ENCODE measurements at regions not wholly inside any gene's neighbourhood (a gene's known extent, or its start where the extent isn't known, plus 50 kb on each side); places are given as distances from the start of the nearest gene placed in this dataset.
"Not testable (repeated sequence)": the region's sequence is repeated elsewhere in the genome, so short reads cannot be mapped to it uniquely, and the experiment has no call there.

DNA sequence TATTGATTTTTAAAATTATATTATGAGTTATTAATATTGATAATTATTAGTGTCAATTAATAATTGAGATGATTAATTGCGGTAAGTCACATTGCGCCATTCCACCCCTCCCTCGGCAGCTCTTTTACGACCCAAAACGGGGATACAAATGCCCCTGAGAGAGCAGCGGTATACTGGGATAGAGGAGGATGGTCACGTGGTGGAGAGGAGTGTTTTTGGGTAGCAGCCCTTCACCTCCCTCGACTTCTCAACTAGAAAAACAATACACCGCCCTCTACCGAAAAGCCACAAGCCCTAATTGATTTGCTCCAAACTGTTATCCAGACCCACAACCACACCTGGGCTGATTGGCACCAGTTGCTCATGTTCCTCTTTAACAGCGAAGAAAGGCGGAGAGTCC lies 71.0 kb downstream of the DAPL1 start:
- not testable (repeated sequence) for H3K9ac ChIP-seq (ENCODE audit: extremely low read depth, low read length, poor library complexity, severe bottlenecking); H3K36me3 Mint-ChIP-seq (ENCODE audit: low read depth)

DNA sequence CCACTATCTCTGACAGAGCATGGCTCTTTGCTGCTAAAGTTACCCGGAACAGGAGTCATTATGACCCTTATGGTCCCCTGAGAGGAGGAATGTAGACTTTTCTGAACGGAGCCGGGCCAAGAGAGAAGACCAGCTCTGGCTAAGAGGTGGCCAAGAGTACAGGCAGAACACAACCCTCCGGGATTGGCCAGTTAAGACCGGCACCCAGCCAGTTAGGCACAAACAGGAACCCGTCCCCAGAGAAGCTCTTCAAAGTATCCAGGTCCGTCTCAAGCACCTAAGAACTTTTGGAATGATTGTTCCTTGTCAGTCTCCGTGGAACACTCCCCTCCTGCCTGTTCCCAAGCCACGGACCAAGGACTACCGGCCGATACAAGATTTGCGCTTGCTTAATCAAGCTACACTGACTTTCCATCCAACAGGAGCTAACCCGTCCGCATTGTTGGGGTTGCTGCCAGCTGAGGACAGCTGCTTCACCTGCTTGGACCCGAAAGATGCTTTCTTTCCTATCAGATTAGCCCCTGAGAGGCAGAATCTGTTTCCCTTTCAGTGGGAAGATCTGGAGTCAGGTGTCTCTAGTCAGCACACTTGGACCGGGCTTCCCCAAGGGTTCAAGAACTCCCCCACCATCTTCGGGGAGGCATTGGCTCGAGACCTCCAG lies 72.5 kb downstream of the DAPL1 start:
- not testable (repeated sequence) for H3K27me3 ChIP-seq (ENCODE audit: control insufficient read depth, insufficient read depth, low read length, poor library complexity, severe bottlenecking); H3K36me3 Mint-ChIP-seq (ENCODE audit: low read depth); DNase-seq; H3K9ac ChIP-seq (ENCODE audit: extremely low read depth, low read length, poor library complexity, severe bottlenecking); H3K9me3 Mint-ChIP-seq; H3K27ac ChIP-seq (ENCODE audit: low read depth, low read length); H3K9me3 ChIP-seq (ENCODE audit: control insufficient read depth, low read length); H3K27me3 Mint-ChIP-seq (ENCODE audit: insufficient read depth); H3K4me3 ChIP-seq (ENCODE audit: low read length); H3K36me3 ChIP-seq (ENCODE audit: control insufficient read depth, insufficient read depth, low read length); H3K4me1 ChIP-seq (ENCODE audit: control insufficient read depth, insufficient read depth, low read length); H3K4me3 Mint-ChIP-seq
- Mint-ChIP-seq H3K4me1 (peaks cover 28% of the 10 kb centered on the region), H3K27ac (peak overlapping the region; percentile 93)
- WGBS, 2 experiments (ENCODE audit: insufficient coverage in 1 of 2, insufficient read length in 1 of 2), result 85 to 92% methylated on average over 8 to 18 of the region's 18 CpGs

More for the DNA sequence above, 71.0 kb downstream of the DAPL1 start:
- H3K27ac Mint-ChIP-seq; H3K9me3 ChIP-seq (ENCODE audit: control insufficient read depth, low read length); H3K36me3 ChIP-seq (ENCODE audit: control insufficient read depth, insufficient read depth, low read length); H3K4me3 Mint-ChIP-seq; H3K27ac ChIP-seq (ENCODE audit: low read depth, low read length); H3K27me3 ChIP-seq (ENCODE audit: control insufficient read depth, insufficient read depth, low read length, poor library complexity, severe bottlenecking); H3K9me3 Mint-ChIP-seq; H3K4me1 ChIP-seq (ENCODE audit: control insufficient read depth, insufficient read depth, low read length); DNase-seq; H3K27me3 Mint-ChIP-seq (ENCODE audit: insufficient read depth); H3K4me3 ChIP-seq (ENCODE audit: low read length): not testable (repeated sequence)
- 94% methylated on average over 5 to 12 of the region's 12 CpGs for WGBS, 2 experiments (ENCODE audit: insufficient coverage in 1 of 2, insufficient read length in 1 of 2)
- H3K4me1 Mint-ChIP-seq, result peaks cover 28% of the 10 kb centered on the region

DNA sequence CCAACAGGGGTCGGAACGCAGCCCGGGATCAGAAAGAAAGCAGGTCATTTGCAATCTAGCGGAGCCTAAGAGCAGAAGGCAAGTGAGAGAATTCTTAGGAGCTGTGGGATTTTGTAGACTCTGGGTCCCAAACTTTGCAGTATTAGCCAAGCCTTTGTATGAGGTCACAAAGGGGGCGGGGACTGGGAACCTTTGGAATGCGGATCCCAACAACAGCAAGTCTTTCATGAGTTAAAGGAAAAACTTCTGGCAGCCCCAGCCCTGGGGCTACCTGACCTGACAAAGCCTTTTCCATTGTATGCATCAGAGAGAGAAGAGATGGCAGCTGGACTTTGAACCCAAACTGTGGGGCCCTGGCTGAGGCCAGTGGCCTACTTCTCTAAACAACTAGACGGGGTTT lies 73.3 kb downstream of the DAPL1 start:
- H3K4me1 ChIP-seq (ENCODE audit: control insufficient read depth, insufficient read depth, low read length); H3K9me3 Mint-ChIP-seq; H3K36me3 ChIP-seq (ENCODE audit: control insufficient read depth, insufficient read depth, low read length); H3K9me3 ChIP-seq (ENCODE audit: control insufficient read depth, low read length); H3K27me3 Mint-ChIP-seq (ENCODE audit: insufficient read depth); H3K4me3 ChIP-seq (ENCODE audit: low read length); H3K36me3 Mint-ChIP-seq (ENCODE audit: low read depth); H3K27me3 ChIP-seq (ENCODE audit: control insufficient read depth, insufficient read depth, low read length, poor library complexity, severe bottlenecking); H3K27ac ChIP-seq (ENCODE audit: low read depth, low read length); H3K9ac ChIP-seq (ENCODE audit: extremely low read depth, low read length, poor library complexity, severe bottlenecking): not testable (repeated sequence)
- Mint-ChIP-seq H3K4me3 (peak overlapping the region; percentile 13), H3K27ac (peak overlapping the region; percentile 93), H3K4me1 (peaks cover 28% of the 10 kb centered on the region)
- 77 to 79% methylated on average over 6 of the region's 7 CpGs for WGBS, 2 experiments (ENCODE audit: insufficient coverage in 1 of 2, insufficient read length in 1 of 2)
- peak; percentile 80 for DNase-seq

DNA sequence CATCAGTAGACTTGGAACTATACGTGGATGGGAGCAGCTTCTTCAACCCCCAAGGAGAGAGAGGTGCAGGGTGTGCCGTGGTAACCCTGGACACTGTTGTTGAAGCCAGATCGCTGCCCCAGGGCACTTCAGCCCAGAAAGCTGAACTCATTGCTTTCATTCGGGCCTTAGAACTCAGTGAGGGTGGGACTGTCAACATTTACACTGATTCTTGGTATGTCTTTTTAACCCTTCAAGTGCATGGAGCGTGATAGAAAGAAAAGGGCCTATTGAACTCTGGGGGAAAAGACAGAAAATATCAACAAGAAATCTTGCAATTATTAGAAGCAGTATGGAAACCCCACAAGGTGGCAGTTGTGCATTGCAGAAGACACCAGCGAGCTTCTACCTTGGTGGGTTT lies 74.0 kb downstream of the DAPL1 start:
- not testable (repeated sequence) for H3K9ac ChIP-seq (ENCODE audit: extremely low read depth, low read length, poor library complexity, severe bottlenecking); H3K36me3 ChIP-seq (ENCODE audit: control insufficient read depth, insufficient read depth, low read length); H3K9me3 ChIP-seq (ENCODE audit: control insufficient read depth, low read length); H3K27me3 ChIP-seq (ENCODE audit: control insufficient read depth, insufficient read depth, low read length, poor library complexity, severe bottlenecking); DNase-seq; H3K27me3 Mint-ChIP-seq (ENCODE audit: insufficient read depth); H3K4me3 ChIP-seq (ENCODE audit: low read length); H3K9me3 Mint-ChIP-seq; H3K4me1 ChIP-seq (ENCODE audit: control insufficient read depth, insufficient read depth, low read length); H3K27ac ChIP-seq (ENCODE audit: low read depth, low read length); H3K36me3 Mint-ChIP-seq (ENCODE audit: low read depth)
- Mint-ChIP-seq H3K4me1 (peaks cover 28% of the 10 kb centered on the region), H3K27ac (peak overlapping the region; percentile 90), H3K4me3 (peak overlapping the region; percentile 13)
- TF ChIP-seq, protein P1, sequence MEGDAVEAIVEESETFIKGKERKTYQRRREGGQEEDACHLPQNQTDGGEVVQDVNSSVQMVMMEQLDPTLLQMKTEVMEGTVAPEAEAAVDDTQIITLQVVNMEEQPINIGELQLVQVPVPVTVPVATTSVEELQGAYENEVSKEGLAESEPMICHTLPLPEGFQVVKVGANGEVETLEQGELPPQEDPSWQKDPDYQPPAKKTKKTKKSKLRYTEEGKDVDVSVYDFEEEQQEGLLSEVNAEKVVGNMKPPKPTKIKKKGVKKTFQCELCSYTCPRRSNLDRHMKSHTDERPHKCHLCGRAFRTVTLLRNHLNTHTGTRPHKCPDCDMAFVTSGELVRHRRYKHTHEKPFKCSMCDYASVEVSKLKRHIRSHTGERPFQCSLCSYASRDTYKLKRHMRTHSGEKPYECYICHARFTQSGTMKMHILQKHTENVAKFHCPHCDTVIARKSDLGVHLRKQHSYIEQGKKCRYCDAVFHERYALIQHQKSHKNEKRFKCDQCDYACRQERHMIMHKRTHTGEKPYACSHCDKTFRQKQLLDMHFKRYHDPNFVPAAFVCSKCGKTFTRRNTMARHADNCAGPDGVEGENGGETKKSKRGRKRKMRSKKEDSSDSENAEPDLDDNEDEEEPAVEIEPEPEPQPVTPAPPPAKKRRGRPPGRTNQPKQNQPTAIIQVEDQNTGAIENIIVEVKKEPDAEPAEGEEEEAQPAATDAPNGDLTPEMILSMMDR (conservative IDR thresholded peaks at IDR 0.05), result peak; percentile 40
- WGBS, 2 experiments (ENCODE audit: insufficient coverage in 1 of 2, insufficient read length in 1 of 2), result 63% methylated on average over 2 of the region's 6 CpGs; no CpG with 5 or more reads in 1 of the 2 experiments

DNA sequence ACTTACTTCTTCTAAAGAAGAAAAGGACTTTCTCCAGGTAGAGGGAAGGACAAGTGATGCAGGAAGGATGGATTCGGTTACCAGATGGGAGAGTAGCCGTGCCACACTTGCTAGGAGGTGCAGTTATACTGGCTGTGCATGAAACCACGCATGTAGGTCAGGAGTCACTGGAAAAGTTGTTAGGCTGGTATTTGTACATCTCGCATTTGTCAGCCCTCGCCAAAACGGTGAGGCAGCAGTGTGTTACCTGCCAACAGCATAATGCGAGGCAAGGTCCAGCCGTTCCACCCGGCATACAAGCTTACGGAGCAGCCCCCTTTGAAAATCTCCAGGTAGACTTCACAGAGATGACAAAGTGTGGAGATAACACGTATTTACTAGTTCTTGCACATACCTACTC lies 74.5 kb downstream of the DAPL1 start:
- H3K36me3 Mint-ChIP-seq (ENCODE audit: low read depth); H3K4me1 ChIP-seq (ENCODE audit: control insufficient read depth, insufficient read depth, low read length); H3K9me3 ChIP-seq (ENCODE audit: control insufficient read depth, low read length); DNase-seq; H3K4me3 ChIP-seq (ENCODE audit: low read length); H3K36me3 ChIP-seq (ENCODE audit: control insufficient read depth, insufficient read depth, low read length); H3K27ac ChIP-seq (ENCODE audit: low read depth, low read length); H3K27ac Mint-ChIP-seq; H3K9me3 Mint-ChIP-seq; H3K27me3 Mint-ChIP-seq (ENCODE audit: insufficient read depth); H3K4me3 Mint-ChIP-seq; H3K9ac ChIP-seq (ENCODE audit: extremely low read depth, low read length, poor library complexity, severe bottlenecking); H3K27me3 ChIP-seq (ENCODE audit: control insufficient read depth, insufficient read depth, low read length, poor library complexity, severe bottlenecking): not testable (repeated sequence)
- 86 to 92% methylated on average over 6 to 11 of the region's 11 CpGs for WGBS, 2 experiments (ENCODE audit: insufficient coverage in 1 of 2, insufficient read length in 1 of 2)
- H3K4me1 Mint-ChIP-seq, result peaks cover 28% of the 10 kb centered on the region

Measured in endodermal cell (in vitro differentiated cells).